ENCODE measurements at regions not wholly inside any gene's neighbourhood (a gene's known extent, or its start where the extent isn't known, plus 50 kb on each side); places are given as distances from the start of the nearest gene placed in this dataset.

DNA sequence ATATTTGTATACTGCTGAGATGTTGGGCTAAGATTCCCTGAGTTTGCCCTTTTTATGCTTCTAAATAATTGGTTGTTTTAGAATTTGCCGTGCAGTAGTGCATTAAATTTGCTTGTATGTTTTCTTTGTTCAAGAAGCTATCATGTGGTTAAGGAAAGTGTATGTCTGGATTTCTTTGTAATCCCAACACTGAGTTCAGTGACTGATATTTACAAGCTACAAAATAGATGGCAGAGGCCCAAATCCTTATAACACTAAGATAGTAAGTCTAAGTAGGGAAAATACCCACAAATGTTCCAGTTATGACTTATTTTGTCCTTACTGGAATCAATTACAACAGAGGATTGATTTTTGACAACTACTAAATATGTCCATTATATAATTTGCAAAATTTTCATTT is 435.0 kb upstream of the KLF12 start:
- no peaks in the 10 kb centered on the region for H3K36me3 Mint-ChIP-seq
- no peaks in the 10 kb centered on the region for H3K9me3 Mint-ChIP-seq
- TF ChIP-seq, protein P1, sequence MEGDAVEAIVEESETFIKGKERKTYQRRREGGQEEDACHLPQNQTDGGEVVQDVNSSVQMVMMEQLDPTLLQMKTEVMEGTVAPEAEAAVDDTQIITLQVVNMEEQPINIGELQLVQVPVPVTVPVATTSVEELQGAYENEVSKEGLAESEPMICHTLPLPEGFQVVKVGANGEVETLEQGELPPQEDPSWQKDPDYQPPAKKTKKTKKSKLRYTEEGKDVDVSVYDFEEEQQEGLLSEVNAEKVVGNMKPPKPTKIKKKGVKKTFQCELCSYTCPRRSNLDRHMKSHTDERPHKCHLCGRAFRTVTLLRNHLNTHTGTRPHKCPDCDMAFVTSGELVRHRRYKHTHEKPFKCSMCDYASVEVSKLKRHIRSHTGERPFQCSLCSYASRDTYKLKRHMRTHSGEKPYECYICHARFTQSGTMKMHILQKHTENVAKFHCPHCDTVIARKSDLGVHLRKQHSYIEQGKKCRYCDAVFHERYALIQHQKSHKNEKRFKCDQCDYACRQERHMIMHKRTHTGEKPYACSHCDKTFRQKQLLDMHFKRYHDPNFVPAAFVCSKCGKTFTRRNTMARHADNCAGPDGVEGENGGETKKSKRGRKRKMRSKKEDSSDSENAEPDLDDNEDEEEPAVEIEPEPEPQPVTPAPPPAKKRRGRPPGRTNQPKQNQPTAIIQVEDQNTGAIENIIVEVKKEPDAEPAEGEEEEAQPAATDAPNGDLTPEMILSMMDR (IDR thresholded peaks at IDR 0.05; ENCODE audit: unreplicated experiment), result no peak
- H3K4me1 Mint-ChIP-seq, result peaks cover 9% of the 10 kb centered on the region
- H3K27me3 Mint-ChIP-seq (ENCODE audit: low read depth), result peaks cover 5% of the 10 kb centered on the region
- peak overlapping the region; percentile 18 for H3K27ac Mint-ChIP-seq
- DNase-seq (ENCODE audit: low spot score in 2 of 2, unreplicated experiment in 2 of 2), result no peak
- no peak overlapping the region for H3K4me3 Mint-ChIP-seq

DNA sequence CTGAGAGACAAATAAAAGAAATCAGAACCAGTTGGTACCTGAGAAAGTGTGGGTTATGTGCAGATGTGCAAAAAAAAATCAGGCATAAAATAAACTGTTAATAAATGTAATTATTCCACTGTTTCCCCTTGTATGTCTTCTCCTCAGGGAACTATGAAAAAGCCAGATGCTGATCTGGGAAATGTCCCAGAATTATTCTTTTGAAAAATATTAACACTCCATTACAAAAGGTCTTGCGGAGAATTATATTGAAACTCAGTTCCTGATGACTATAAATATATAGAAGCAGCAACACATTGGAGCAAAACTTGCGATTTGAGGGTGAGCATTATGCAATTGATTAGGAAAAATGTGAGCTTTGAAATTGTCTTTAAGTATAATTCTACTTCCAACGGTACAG is 433.3 kb upstream of the KLF12 start:
- Mint-ChIP-seq H3K4me1 (peaks cover 9% of the 10 kb centered on the region), H3K27me3 (ENCODE audit: low read depth) (no peaks in the 10 kb centered on the region), H3K4me3 (no peak overlapping the region), H3K27ac (no peak overlapping the region), H3K9me3 (no peaks in the 10 kb centered on the region), H3K36me3 (no peaks in the 10 kb centered on the region)
- TF ChIP-seq, protein P1 (IDR thresholded peaks at IDR 0.05; ENCODE audit: unreplicated experiment), result no peak
- no peak for DNase-seq (ENCODE audit: low spot score in 2 of 2, unreplicated experiment in 2 of 2)

DNA sequence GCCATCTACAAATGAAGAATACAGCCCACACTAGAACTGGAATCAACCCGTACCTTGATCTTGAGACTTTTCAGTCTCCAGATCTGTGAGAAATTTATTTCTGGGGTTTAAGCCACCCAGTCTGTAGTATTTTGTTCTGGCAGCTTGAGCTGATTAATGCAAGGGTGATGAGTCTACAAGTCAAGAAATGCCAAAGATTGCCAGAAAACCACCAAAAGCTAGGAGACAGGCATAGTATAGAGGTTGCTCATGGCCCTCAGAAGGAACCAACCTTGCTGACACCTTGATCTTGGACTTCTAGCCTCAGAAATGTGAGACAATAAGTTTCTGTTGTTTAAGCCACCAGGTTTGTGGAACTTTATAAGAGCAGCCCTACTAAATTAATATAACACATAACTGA is 428.2 kb upstream of the KLF12 start:
- DNase-seq (ENCODE audit: low spot score in 2 of 2, unreplicated experiment in 2 of 2), result no peak
- Mint-ChIP-seq H3K36me3 (no peaks in the 10 kb centered on the region), H3K27me3 (ENCODE audit: low read depth) (no peaks in the 10 kb centered on the region), H3K27ac (no peak overlapping the region), H3K4me1 (no peaks in the 10 kb centered on the region), H3K9me3 (no peaks in the 10 kb centered on the region), H3K4me3 (no peak overlapping the region)
- TF ChIP-seq, protein P1 (IDR thresholded peaks at IDR 0.05; ENCODE audit: unreplicated experiment), result no peak

DNA sequence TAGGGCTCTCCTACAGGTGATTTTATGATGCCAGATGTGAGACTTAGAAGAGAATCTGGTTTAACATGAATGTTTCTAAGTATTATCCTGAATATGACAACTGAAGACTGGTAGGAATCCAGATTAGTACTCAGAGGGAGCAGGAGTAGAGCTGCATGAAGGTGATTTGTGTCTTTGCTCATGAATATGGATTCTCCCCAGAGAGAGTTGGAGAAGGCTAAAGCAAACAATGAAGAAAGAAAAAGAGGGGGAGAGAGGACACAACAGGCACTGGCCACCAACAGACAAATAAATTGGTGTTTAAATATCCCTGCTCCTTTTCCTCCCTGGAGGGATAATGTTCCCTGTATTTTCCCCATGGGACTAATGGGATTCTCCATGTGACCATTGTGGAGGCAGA is 427.0 kb upstream of the KLF12 start:
- TF ChIP-seq, protein P1 (IDR thresholded peaks at IDR 0.05; ENCODE audit: unreplicated experiment), result no peak
- H3K36me3 Mint-ChIP-seq, result no peaks in the 10 kb centered on the region
- H3K4me1 Mint-ChIP-seq, result no peaks in the 10 kb centered on the region
- no peak for DNase-seq (ENCODE audit: low spot score in 2 of 2, unreplicated experiment in 2 of 2)
- no peaks in the 10 kb centered on the region for H3K27me3 Mint-ChIP-seq (ENCODE audit: low read depth)
- no peak overlapping the region for H3K27ac Mint-ChIP-seq
- no peaks in the 10 kb centered on the region for H3K9me3 Mint-ChIP-seq
- H3K4me3 Mint-ChIP-seq, result no peak overlapping the region

DNA sequence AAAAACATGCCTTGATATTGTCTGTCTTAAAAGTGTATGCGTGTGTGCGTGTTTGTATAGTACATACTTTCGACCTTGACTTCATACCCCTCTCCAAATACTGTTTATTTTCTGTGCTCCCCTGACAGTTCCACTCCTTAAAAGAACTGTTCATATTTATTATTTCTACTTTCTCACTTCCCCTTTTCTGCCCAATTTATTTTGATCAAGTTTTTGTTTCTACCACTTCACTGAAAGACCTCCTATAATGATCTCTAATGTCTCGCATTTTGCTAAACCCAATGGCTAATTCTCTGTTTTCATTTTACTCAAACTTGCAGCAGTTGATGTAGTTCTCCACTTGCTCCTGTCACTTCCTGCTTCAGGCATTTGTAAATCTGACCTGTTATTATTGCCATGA is 426.1 kb upstream of the KLF12 start:
- no peak overlapping the region for H3K27ac Mint-ChIP-seq
- no peak overlapping the region for H3K4me3 Mint-ChIP-seq
- no peak for DNase-seq (ENCODE audit: low spot score in 2 of 2, unreplicated experiment in 2 of 2)
- no peaks in the 10 kb centered on the region for H3K4me1 Mint-ChIP-seq
- TF ChIP-seq, protein P1 (IDR thresholded peaks at IDR 0.05; ENCODE audit: unreplicated experiment), result no peak
- no peaks in the 10 kb centered on the region for H3K27me3 Mint-ChIP-seq (ENCODE audit: low read depth)
- no peaks in the 10 kb centered on the region for H3K9me3 Mint-ChIP-seq
- H3K36me3 Mint-ChIP-seq, result no peaks in the 10 kb centered on the region

DNA sequence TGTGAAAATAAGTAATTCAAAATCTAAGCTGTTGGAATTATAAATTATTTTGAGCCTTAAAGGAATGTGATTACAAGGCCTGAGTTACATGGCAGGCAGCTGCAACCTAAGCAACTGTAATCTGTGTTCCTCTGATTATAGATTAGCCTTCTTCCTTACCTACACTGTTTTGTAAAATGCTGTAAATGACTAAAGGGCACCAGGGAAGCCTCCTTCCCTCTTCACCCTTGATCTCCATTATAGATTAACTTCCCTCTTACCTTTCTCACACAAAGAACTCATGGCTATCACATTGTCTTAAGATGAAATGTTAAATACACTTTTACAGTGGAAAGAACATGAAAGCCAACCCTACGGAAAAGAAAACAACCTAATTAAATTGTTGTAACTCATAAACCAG is 423.7 kb upstream of the KLF12 start:
- DNase-seq (ENCODE audit: low spot score in 2 of 2, unreplicated experiment in 2 of 2), result no peak
- H3K4me3 Mint-ChIP-seq, result no peak overlapping the region
- no peaks in the 10 kb centered on the region for H3K36me3 Mint-ChIP-seq
- TF ChIP-seq, protein P1 (IDR thresholded peaks at IDR 0.05; ENCODE audit: unreplicated experiment), result no peak
- H3K27me3 Mint-ChIP-seq (ENCODE audit: low read depth), result no peaks in the 10 kb centered on the region
- no peaks in the 10 kb centered on the region for H3K9me3 Mint-ChIP-seq
- H3K4me1 Mint-ChIP-seq, result no peaks in the 10 kb centered on the region
- H3K27ac Mint-ChIP-seq, result no peak overlapping the region
